ENCODE measurements at regions not wholly inside any gene's neighbourhood (a gene's known extent, or its start where the extent isn't known, plus 50 kb on each side); places are given as distances from the start of the nearest gene placed in this dataset.
A peak's percentile ranks its signal among the peaks of the same experiment; 100 is the strongest.
"Not testable (repeated sequence)": the region's sequence is repeated elsewhere in the genome, so short reads cannot be mapped to it uniquely, and the experiment has no call there.

DNA sequence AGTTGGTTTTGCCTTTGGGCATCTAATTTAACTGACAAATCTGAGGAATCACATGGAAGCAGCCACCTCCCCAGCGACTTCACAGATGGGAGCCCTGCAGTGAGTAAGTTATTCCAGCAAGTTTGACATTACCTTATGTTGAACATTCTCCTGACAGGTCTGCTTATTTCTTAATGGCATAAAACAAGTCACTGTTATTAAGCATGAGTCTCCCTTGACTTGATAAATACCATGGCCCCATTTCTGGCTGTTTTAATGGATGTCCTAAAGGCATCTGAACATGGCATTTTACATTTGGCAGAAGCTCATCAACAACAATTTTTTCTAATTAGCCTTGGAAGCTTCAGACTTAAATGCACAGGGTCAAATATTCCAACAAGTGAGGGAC, 92.6 kb upstream of the CREB1 start:
- Histone ChIP-seq H3K27ac (ENCODE audit: low read depth, low read length) (no peak overlapping the region), H3K9me3 (ENCODE audit: control insufficient read depth, insufficient read depth, low read length) (no peaks in the 10 kb centered on the region), H3K4me1 (ENCODE audit: control insufficient read depth, insufficient read depth, low read length) (no peaks in the 10 kb centered on the region; the same call in 1 of the 2 replicates)

DNA sequence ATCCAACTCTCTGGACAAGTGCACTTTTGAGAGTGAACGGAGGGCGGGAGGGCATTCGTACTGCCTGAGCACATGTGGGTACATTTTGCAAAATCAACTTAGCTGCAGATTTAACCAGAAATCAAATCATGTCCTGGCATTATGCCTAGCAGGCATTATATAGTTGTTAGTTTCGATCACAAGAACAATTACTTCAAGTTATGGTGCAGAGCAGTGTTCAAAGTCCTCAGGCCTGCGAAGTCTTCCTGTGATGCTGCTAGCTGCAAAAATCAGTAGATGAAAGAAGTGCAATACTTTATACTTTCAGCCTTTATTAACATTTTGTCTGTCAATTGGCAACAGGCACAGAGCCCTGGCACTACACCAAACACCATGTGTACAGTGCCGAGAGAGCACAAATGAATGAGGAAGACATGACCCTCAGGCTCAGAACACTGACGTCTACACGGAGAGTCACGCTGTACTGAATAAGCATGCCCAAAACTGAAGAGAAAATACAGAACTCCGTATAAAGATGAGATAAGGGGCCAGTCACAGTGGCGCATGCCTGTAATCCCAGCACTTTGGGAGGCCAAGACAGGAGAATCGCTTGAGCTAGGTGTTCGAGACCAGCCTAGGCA, 92.1 kb upstream of the CREB1 start:
- Histone ChIP-seq H3K4me3 (ENCODE audit: low read depth, low read length) (no peak overlapping the region), H3K36me3 (ENCODE audit: control insufficient read depth, insufficient read depth, low read length) (no peaks in the 10 kb centered on the region), H3K27ac (ENCODE audit: low read depth, low read length) (no peak overlapping the region), H3K9me3 (ENCODE audit: control insufficient read depth, insufficient read depth, low read length) (no peaks in the 10 kb centered on the region), H3K9ac (ENCODE audit: low read depth, low read length) (no peak overlapping the region), H3K4me1 (ENCODE audit: control insufficient read depth, insufficient read depth, low read length) (no peaks in the 10 kb centered on the region; the same call in 1 of the 2 replicates), H3K27me3 (ENCODE audit: control insufficient read depth, insufficient read depth, low read length) (no peaks in the 10 kb centered on the region)

More for the DNA sequence above, 92.6 kb upstream of the CREB1 start:
- H3K4me3 ChIP-seq (ENCODE audit: low read depth, low read length) = no peak overlapping the region
- no peak overlapping the region for H3K9ac ChIP-seq (ENCODE audit: low read depth, low read length)
- no peaks in the 10 kb centered on the region for H3K36me3 ChIP-seq (ENCODE audit: control insufficient read depth, insufficient read depth, low read length)
- H3K27me3 ChIP-seq (ENCODE audit: control insufficient read depth, insufficient read depth, low read length) = no peaks in the 10 kb centered on the region

DNA sequence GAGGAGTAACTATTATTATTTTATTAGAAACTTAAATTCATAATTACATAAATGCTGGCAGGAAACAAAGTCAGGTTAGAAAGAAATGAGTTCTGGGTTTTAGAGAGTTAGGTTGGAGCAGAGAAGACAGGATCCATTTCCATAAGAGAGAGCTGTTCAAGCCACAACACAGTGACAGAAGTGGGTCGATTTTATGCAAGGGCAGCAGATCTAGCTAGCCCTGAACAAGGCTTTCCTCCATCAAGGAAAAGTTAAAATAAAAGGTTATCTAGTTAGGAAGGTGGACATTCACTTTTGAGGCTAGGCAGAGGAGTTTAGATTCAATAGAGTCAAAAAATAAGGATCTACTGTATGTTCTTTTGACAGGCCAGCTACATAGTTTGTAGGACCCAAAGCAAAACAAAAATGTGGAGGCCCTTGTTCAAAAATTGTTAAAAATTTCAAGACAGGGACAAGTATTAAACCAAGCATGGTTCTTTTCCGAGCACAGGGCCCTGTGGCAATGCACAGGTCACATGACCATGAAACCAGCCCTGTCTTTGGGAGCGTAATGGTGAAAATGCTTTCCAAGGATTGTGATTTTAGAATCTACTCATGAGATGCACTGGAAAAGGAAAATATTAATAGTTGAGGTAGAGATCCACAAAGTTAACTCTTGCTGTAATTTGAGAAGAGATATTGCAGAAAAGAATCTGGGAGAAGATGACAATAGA, 91.2 kb upstream of the CREB1 start:
- Histone ChIP-seq H3K9ac (ENCODE audit: low read depth, low read length) (no peak overlapping the region), H3K9me3 (ENCODE audit: control insufficient read depth, insufficient read depth, low read length) (no peaks in the 10 kb centered on the region), H3K36me3 (ENCODE audit: control insufficient read depth, insufficient read depth, low read length) (no peaks in the 10 kb centered on the region), H3K27me3 (ENCODE audit: control insufficient read depth, insufficient read depth, low read length) (no peaks in the 10 kb centered on the region), H3K4me3 (ENCODE audit: low read depth, low read length) (no peak overlapping the region), H3K4me1 (ENCODE audit: control insufficient read depth, insufficient read depth, low read length) (no peaks in the 10 kb centered on the region; the same call in 1 of the 2 replicates), H3K27ac (ENCODE audit: low read depth, low read length) (no peak overlapping the region)

DNA sequence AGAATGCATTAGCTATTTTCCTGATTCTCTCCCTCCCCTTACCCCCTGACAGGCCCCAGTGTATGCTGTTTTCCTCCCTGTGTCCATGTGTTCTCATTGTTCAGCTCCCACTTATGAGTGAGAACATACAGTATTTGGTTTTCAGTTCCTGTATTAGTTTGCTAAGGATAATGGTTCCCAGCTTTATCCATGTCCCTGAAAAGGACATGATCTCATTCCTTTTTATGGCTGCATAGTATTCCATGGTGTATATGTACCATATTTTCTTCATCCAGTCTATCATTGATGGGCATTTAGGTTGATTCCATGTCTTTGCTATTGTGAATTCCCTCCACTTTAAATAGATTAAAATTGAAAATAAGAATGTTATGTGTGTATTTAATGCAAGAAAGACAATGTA, 89.9 kb upstream of the CREB1 start:
- not testable (repeated sequence) for H3K4me1 ChIP-seq (ENCODE audit: control insufficient read depth, insufficient read depth, low read length); H3K27ac ChIP-seq (ENCODE audit: low read depth, low read length); H3K9me3 ChIP-seq (ENCODE audit: control insufficient read depth, insufficient read depth, low read length); H3K9ac ChIP-seq (ENCODE audit: low read depth, low read length); H3K36me3 ChIP-seq (ENCODE audit: control insufficient read depth, insufficient read depth, low read length); H3K27me3 ChIP-seq (ENCODE audit: control insufficient read depth, insufficient read depth, low read length); H3K4me3 ChIP-seq (ENCODE audit: low read depth, low read length)

DNA sequence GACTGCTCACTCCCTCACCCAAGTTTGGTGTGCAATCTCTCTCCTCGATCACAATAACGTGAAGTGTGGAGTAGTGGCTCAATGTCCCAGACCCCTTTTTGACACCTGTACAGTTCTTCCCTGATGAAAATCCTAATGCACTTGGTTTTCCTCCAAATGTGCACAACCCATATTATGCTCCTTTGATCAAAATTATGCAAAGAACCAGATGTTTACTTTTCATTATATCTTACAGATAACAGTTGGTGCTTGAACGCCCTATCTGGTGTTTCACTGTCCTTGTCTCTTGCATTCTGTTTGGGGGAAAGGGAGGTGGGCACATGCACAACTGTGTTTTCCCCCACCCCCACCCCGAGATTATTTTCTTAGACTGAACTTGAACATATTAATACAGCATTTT, 85.0 kb upstream of the CREB1 start:
- Histone ChIP-seq H3K36me3 (ENCODE audit: control insufficient read depth, insufficient read depth, low read length) (no peaks in the 10 kb centered on the region), H3K4me1 (ENCODE audit: control insufficient read depth, insufficient read depth, low read length) (peaks cover 17% of the 10 kb centered on the region), H3K9ac (ENCODE audit: low read depth, low read length) (no peak overlapping the region), H3K4me3 (ENCODE audit: low read depth, low read length) (no peak overlapping the region), H3K9me3 (ENCODE audit: control insufficient read depth, insufficient read depth, low read length) (no peaks in the 10 kb centered on the region), H3K27ac (ENCODE audit: low read depth, low read length) (no peak overlapping the region), H3K27me3 (ENCODE audit: control insufficient read depth, insufficient read depth, low read length) (no peaks in the 10 kb centered on the region)

DNA sequence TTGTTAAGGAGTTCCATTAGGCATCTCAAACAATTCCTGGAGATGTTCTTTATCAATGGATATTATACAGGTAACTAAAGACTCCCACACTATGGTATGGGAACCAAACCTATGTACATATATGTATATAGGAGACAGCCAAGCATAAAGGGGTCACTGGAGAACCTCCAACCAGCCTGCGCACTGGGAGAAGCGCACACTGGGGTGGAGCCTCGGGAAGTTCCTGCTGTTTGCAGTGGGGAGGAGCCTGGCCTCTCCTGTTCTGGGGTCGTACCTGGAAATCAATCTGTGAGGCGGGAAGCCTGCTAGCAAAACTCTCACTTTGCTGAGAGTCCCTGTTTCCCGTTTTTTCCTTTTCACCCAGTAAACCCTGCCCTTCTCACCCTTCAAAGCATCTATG, 83.1 kb upstream of the CREB1 start:
- H3K27me3 ChIP-seq (ENCODE audit: control insufficient read depth, insufficient read depth, low read length) = no peaks in the 10 kb centered on the region
- peaks cover 35% of the 10 kb centered on the region for H3K4me1 ChIP-seq (ENCODE audit: control insufficient read depth, insufficient read depth, low read length)
- H3K27ac ChIP-seq (ENCODE audit: low read depth, low read length) = no peak overlapping the region
- no peaks in the 10 kb centered on the region for H3K9me3 ChIP-seq (ENCODE audit: control insufficient read depth, insufficient read depth, low read length)
- H3K36me3 ChIP-seq (ENCODE audit: control insufficient read depth, insufficient read depth, low read length) = no peaks in the 10 kb centered on the region
- no peak overlapping the region for H3K4me3 ChIP-seq (ENCODE audit: low read depth, low read length)
- H3K9ac ChIP-seq (ENCODE audit: low read depth, low read length) = no peak overlapping the region

DNA sequence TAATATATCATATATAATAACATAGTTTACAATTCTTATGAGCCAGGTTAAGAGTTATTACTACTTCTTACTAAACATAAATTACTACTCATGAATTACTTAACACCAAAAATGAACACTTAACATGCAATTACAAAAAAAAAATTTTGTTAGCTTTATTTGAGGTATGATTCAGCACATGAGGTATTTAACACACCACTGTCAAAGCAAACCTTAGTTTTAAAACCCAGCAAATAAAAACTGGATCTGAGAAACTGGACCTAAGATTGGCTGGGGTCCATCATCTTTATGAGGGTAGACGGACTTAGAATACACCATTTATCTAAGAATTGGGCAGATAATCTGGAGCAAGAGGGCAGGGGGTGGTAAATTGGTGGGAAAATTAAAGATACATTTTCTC, 81.8 kb upstream of the CREB1 start:
- H3K4me3 ChIP-seq (ENCODE audit: low read depth, low read length) = no peak overlapping the region
- no peak overlapping the region for H3K9ac ChIP-seq (ENCODE audit: low read depth, low read length)
- no peaks in the 10 kb centered on the region for H3K27me3 ChIP-seq (ENCODE audit: control insufficient read depth, insufficient read depth, low read length)
- no peaks in the 10 kb centered on the region for H3K36me3 ChIP-seq (ENCODE audit: control insufficient read depth, insufficient read depth, low read length)
- peaks cover 35% of the 10 kb centered on the region for H3K4me1 ChIP-seq (ENCODE audit: control insufficient read depth, insufficient read depth, low read length)
- no peaks in the 10 kb centered on the region for H3K9me3 ChIP-seq (ENCODE audit: control insufficient read depth, insufficient read depth, low read length)
- no peak overlapping the region for H3K27ac ChIP-seq (ENCODE audit: low read depth, low read length)

DNA sequence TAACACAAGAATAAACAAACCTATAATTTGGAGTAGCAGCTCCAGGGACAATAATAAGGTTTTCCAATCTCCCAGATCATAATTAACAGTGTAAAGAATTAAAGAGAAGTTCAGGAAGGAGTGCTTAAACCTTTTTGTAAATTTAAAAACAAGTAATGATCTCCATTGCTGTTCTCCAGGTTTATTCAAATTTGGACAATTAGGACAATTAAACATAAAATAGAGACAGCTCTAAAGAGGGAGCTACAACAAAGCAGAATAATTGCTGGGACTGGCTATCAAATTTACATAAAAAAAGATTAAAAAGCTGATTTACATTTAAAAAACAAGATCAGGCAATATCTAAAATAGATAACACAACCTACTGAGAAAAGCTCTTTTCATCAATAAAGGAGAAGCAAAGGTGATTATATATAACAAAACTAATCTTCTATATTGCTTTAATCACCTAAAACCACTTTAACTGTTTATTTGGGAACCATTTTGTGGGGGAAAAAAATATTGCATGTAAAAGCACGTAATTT, 80.1 kb upstream of the CREB1 start:
- Histone ChIP-seq H3K4me3 (ENCODE audit: low read depth, low read length) (peak overlapping the region; percentile 11; the same call in 1 of the 2 replicates), H3K9ac (ENCODE audit: low read depth, low read length) (no peak overlapping the region), H3K27ac (ENCODE audit: low read depth, low read length) (peak overlapping the region; percentile 48), H3K36me3 (ENCODE audit: control insufficient read depth, insufficient read depth, low read length) (no peaks in the 10 kb centered on the region), H3K4me1 (ENCODE audit: control insufficient read depth, insufficient read depth, low read length) (peaks cover 35% of the 10 kb centered on the region), H3K9me3 (ENCODE audit: control insufficient read depth, insufficient read depth, low read length) (no peaks in the 10 kb centered on the region), H3K27me3 (ENCODE audit: control insufficient read depth, insufficient read depth, low read length) (no peaks in the 10 kb centered on the region)

DNA sequence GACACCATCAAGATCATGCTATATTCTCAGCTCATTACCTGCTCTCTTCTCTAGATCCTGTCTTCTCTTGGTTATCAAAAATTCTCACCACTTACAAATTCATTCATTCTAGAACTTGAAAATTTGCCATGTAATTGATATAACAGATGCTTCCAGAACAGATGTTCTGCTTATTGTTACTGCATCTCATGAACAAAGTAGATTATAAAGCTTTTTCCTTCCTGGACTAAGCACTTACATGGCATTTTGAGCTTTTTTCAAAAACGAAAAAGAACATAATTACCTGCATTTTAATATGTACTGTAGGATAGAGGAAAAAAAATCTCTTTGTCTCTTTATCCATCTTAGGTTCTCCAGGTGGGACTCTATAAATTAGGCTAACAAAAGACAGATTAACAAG, 79.6 kb upstream of the CREB1 start:
- peak overlapping the region; percentile 54 for H3K27ac ChIP-seq (ENCODE audit: low read depth, low read length)

DNA sequence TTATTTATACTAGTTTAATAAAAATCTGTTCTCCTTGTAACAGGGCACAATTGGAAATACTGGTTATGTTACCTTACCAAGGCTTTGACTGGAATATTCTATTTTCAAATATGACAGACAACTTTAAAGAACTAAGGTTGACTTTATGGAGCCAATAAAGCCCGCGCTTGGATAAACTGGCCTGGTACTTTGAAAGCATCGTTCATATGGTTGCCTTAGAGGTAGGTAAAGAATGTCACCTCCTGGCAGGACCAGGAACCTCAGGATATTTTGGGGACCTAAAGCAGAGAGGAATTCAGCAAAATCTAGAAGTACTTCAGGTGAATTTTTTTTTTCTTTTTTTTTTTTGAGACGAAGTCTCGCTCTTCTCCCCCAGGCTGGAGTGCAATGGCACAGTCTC, 71.2 kb upstream of the CREB1 start:
- H3K27ac ChIP-seq (ENCODE audit: low read depth, low read length) = no peak overlapping the region
- H3K9ac ChIP-seq (ENCODE audit: low read depth, low read length) = no peak overlapping the region
- H3K4me3 ChIP-seq (ENCODE audit: low read depth, low read length) = no peak overlapping the region
- no peaks in the 10 kb centered on the region for H3K27me3 ChIP-seq (ENCODE audit: control insufficient read depth, insufficient read depth, low read length)
- no peaks in the 10 kb centered on the region for H3K9me3 ChIP-seq (ENCODE audit: control insufficient read depth, insufficient read depth, low read length)
- no peaks in the 10 kb centered on the region for H3K36me3 ChIP-seq (ENCODE audit: control insufficient read depth, insufficient read depth, low read length)
- H3K4me1 ChIP-seq (ENCODE audit: control insufficient read depth, insufficient read depth, low read length) = no peaks in the 10 kb centered on the region

More for the DNA sequence above, 79.6 kb upstream of the CREB1 start:
- Histone ChIP-seq H3K9ac (ENCODE audit: low read depth, low read length) (no peak overlapping the region), H3K4me1 (ENCODE audit: control insufficient read depth, insufficient read depth, low read length) (peaks cover 35% of the 10 kb centered on the region), H3K4me3 (ENCODE audit: low read depth, low read length) (peak overlapping the region; percentile 11; the same call in 1 of the 2 replicates), H3K36me3 (ENCODE audit: control insufficient read depth, insufficient read depth, low read length) (no peaks in the 10 kb centered on the region), H3K27me3 (ENCODE audit: control insufficient read depth, insufficient read depth, low read length) (no peaks in the 10 kb centered on the region), H3K9me3 (ENCODE audit: control insufficient read depth, insufficient read depth, low read length) (no peaks in the 10 kb centered on the region)

DNA sequence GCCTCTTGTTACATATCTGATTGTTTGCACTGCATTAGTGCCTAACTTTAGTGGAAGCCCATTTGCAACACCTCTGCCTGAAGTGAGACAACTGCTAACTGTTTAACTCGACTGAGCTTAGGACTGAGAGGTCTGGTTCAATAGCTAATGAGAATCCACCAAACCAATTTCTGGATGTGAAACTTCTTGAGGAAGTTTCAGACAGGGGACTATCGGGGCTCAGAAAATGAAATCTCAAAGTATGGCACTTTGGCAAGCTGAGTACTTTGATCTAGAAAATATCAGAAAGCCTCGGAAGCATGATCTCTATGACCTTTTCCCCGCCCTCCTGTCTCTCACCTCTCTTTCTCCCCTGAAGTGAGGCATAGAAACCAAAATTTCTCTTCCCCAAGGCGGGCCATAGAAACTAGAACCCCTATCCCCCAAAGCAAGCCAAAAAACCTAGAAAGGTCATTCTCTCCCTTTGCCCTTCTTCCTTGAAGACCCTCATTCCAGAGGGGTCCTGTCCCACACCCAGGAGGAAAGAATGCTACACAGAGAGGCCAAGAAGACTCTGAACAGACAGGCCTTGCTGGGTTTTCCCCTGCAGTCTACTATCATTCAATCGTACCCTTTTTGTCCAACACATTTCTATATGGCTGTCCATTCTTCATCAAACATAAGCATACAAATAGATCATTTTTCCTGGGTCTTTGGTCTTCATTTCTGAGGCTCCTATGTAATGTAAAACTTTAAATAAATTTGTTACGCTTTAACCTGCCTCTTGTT, 69.6 kb upstream of the CREB1 start:
- H3K36me3 ChIP-seq (ENCODE audit: control insufficient read depth, insufficient read depth, low read length) = no peaks in the 10 kb centered on the region
- H3K4me1 ChIP-seq (ENCODE audit: control insufficient read depth, insufficient read depth, low read length) = no peaks in the 10 kb centered on the region
- no peaks in the 10 kb centered on the region for H3K27me3 ChIP-seq (ENCODE audit: control insufficient read depth, insufficient read depth, low read length)
- H3K4me3 ChIP-seq (ENCODE audit: low read depth, low read length) = no peak overlapping the region
- no peak overlapping the region for H3K9ac ChIP-seq (ENCODE audit: low read depth, low read length)
- H3K9me3 ChIP-seq (ENCODE audit: control insufficient read depth, insufficient read depth, low read length) = no peaks in the 10 kb centered on the region
- H3K27ac ChIP-seq (ENCODE audit: low read depth, low read length) = no peak overlapping the region

Measured in HUES48 (cell line).